ENCODE measurements at regions not wholly inside any gene's neighbourhood (a gene's known extent, or its start where the extent isn't known, plus 50 kb on each side); places are given as distances from the start of the nearest gene placed in this dataset.
A peak's percentile ranks its signal among the peaks of the same experiment; 100 is the strongest.

DNA sequence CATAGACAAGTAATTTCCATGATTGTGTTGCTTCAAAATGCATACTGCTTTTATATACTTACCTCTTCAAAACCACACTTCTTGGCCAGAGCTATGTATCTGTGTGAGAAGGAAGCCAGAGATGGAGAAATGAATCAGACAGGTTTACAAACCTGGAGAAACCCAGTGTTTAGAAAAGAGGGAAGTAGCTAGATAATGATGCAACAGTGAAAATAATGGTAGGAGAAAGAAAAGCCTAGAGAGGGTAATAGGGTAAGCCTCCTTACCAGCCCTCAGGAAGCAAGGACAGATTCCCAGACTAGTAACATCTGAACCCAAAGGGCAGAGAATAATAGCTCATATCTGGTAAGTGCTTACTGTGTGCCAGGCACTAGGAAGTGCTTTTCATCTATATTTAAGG lies 250.3 kb upstream of the CDH11 start:
- POLR2A ChIA-PET (ENCODE audit: partially characterized antibody), result interaction anchor here (0.7 kb wide), 1 partner anchor 15 kb away, joined by 3 read pairs; no protein-coding TSS in a partner anchor
- Histone ChIP-seq H2BK5ac (ENCODE audit: low read depth, low read length) (no peak overlapping the region), H4K8ac (ENCODE audit: extremely low read depth, insufficient read depth, low read length) (no peak overlapping the region), H3K14ac (ENCODE audit: insufficient read length) (no peak overlapping the region), H3K56ac (replicated peaks; ENCODE audit: insufficient read length, low read depth, low read length) (no peak overlapping the region), H3K9ac (replicated peaks in 1 of 4; ENCODE audit: extremely low read depth in 1 of 4, low read depth in 3 of 4, low read length in 3 of 4) (no peak overlapping the region), H3K23ac (ENCODE audit: insufficient read length) (no peak overlapping the region), H2AFZ (ENCODE audit: low read length) (peak overlapping the region; percentile 0; the same call in 1 of the 2 replicates), H3K4me1 (replicated peaks in 1 of 4; ENCODE audit: control insufficient read depth in 3 of 4, insufficient read depth in 4 of 4, low read length in 3 of 4) (peaks cover 0 to 4% (median 0%) of the 10 kb centered on the region in 4 experiments; a peak in 1 of 7 replicates), H3K23me2 (ENCODE audit: low read depth, low read length) (no peaks in the 10 kb centered on the region; the same call in 1 of the 2 replicates), H3K79me2 (ENCODE audit: control insufficient read depth in 1 of 2, insufficient read depth in 2 of 2, low read length in 2 of 2) (no peaks in the 10 kb centered on the region), H4K5ac (ENCODE audit: insufficient read length, low read depth, low read length) (no peak overlapping the region), H4K91ac (replicated peaks; ENCODE audit: insufficient read length, low read length) (no peak overlapping the region), H2BK15ac (ENCODE audit: low read length) (no peak overlapping the region), H3K27me3 (replicated peaks in 1 of 4; ENCODE audit: control insufficient read depth in 3 of 4, extremely low read depth in 1 of 4, insufficient read depth in 3 of 4, low read length in 3 of 4) (no peaks in the 10 kb centered on the region), H3K79me1 (ENCODE audit: low read depth, low read length) (no peaks in the 10 kb centered on the region), H4K20me1 (replicated peaks in 1 of 2; ENCODE audit: control insufficient read depth in 1 of 2, insufficient read depth in 2 of 2, low read length in 2 of 2) (no peaks in the 10 kb centered on the region), H2AK5ac (ENCODE audit: low read depth, low read length) (no peak overlapping the region), H3K4me3 (ENCODE audit: extremely low read depth in 1 of 4, insufficient read depth in 2 of 4, low read depth in 3 of 4, low read length in 4 of 4) (no peak overlapping the region), H3K36me3 (ENCODE audit: control insufficient read depth in 2 of 4, insufficient read depth in 4 of 4, low read length in 3 of 4) (no peaks in the 10 kb centered on the region), H3K4ac (replicated peaks; ENCODE audit: insufficient read length, low read depth, low read length) (no peak overlapping the region), H3K27ac (ENCODE audit: low read depth, low read length) (no peak overlapping the region), H2BK120ac (replicated peaks; ENCODE audit: low read depth, low read length) (no peak overlapping the region), H3K18ac (ENCODE audit: extremely low read depth, low read length) (no peak overlapping the region), H2BK12ac (ENCODE audit: low read depth, low read length) (no peak overlapping the region), H2BK20ac (ENCODE audit: low read length) (0 out of 2 replicates have a peak overlapping the region, but pooled peaks have one; percentile 15), H3K4me2 (ENCODE audit: insufficient read depth in 1 of 2, low read depth in 2 of 2, low read length in 2 of 2) (no peak overlapping the region), H3K9me3 (ENCODE audit: insufficient read depth in 2 of 2, low read depth in 1 of 2, low read length in 1 of 2) (0 out of 4 replicates have a peak, but pooled peaks cover 0 to 4% of the 10 kb centered on the region in 2 experiments)
- CTCF ChIA-PET (ENCODE audit: partially characterized antibody), result interaction anchor here (0.8 to 2.0 kb wide), 5 partner anchors 9 to 36 kb away, joined by 3 to 7 read pairs (median 3); no protein-coding TSS in a partner anchor
- TF ChIP-seq, protein P1, sequence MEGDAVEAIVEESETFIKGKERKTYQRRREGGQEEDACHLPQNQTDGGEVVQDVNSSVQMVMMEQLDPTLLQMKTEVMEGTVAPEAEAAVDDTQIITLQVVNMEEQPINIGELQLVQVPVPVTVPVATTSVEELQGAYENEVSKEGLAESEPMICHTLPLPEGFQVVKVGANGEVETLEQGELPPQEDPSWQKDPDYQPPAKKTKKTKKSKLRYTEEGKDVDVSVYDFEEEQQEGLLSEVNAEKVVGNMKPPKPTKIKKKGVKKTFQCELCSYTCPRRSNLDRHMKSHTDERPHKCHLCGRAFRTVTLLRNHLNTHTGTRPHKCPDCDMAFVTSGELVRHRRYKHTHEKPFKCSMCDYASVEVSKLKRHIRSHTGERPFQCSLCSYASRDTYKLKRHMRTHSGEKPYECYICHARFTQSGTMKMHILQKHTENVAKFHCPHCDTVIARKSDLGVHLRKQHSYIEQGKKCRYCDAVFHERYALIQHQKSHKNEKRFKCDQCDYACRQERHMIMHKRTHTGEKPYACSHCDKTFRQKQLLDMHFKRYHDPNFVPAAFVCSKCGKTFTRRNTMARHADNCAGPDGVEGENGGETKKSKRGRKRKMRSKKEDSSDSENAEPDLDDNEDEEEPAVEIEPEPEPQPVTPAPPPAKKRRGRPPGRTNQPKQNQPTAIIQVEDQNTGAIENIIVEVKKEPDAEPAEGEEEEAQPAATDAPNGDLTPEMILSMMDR (IDR thresholded peaks at IDR 0.05; ENCODE audit: control extremely low read depth in 1 of 3, insufficient read depth in 1 of 3, low read depth in 1 of 3, low read length in 3 of 3), result no peak
- DNase-seq (ENCODE audit: low read depth in 1 of 2, low spot score in 2 of 2) (no peak), FAIRE-seq (no peak)

Data from H1 (cell line).